HG03565 (cell line): ENCODE measurements at regions not wholly inside any gene's neighbourhood (a gene's known extent, or its start where the extent isn't known, plus 50 kb on each side); places are given as distances from the start of the nearest gene placed in this dataset.
"Not testable (repeated sequence)": the region's sequence is repeated elsewhere in the genome, so short reads cannot be mapped to it uniquely, and the experiment has no call there.

Experiments used
- ATAC-seq: cut with Tn5 transposase; IDR thresholded peaks from one replicate; pipeline ENCODE4 v1.9.1; 2021; ENCODE audit warnings: mild to moderate bottlenecking, moderate library complexity; ENCODE audit not compliant: unreplicated experiment

- no peak for ATAC-seq
These were observed 479.0 kb upstream of the ZNF608 start for GRCh38 chr5:125225424-125225823.

GRCh38 chr5:125226825-125227224, 480.4 kb upstream of the ZNF608 start:
- no peak for ATAC-seq

GRCh38 chr5:125227333-125228095, 481.1 kb upstream of the ZNF608 start:
- no peak for ATAC-seq

GRCh38 chr5:125228363-125229070, 482.1 kb upstream of the ZNF608 start:
- ATAC-seq = no peak

GRCh38 chr5:125229556-125229955, 483.1 kb upstream of the ZNF608 start:
- no peak for ATAC-seq

GRCh38 chr5:125232779-125233230, 486.4 kb upstream of the ZNF608 start:
- no peak for ATAC-seq

GRCh38 chr5:125233944-125234343, 487.5 kb upstream of the ZNF608 start:
- no peak for ATAC-seq

- no peak for ATAC-seq
These were observed 489.6 kb upstream of the ZNF608 start for GRCh38 chr5:125236007-125236406.

GRCh38 chr5:125236981-125237380, 490.5 kb upstream of the ZNF608 start:
- ATAC-seq = no peak

- no peak for ATAC-seq
These were observed 498.1 kb upstream of the ZNF608 start for GRCh38 chr5:125244531-125244930.

- no peak for ATAC-seq
These were observed 498.8 kb upstream of the ZNF608 start for GRCh38 chr5:125245216-125245615.

GRCh38 chr5:125249400-125249799, 503.0 kb upstream of the ZNF608 start:
- ATAC-seq = no peak

GRCh38 chr5:125251703-125252102, 505.3 kb upstream of the ZNF608 start:
- no peak for ATAC-seq

- not testable (repeated sequence) for ATAC-seq
These were observed 507.2 kb upstream of the ZNF608 start for GRCh38 chr5:125253634-125254033.

GRCh38 chr5:125254267-125254666, 507.8 kb upstream of the ZNF608 start:
- no peak for ATAC-seq

GRCh38 chr5:125256296-125256695, 509.9 kb upstream of the ZNF608 start:
- ATAC-seq = no peak

- no peak for ATAC-seq
These were observed 510.9 kb upstream of the ZNF608 start for GRCh38 chr5:125257057-125257972.

- no peak for ATAC-seq
These were observed 511.6 kb upstream of the ZNF608 start for GRCh38 chr5:125257997-125258396.

- no peak for ATAC-seq
These were observed 512.2 kb upstream of the ZNF608 start for GRCh38 chr5:125258615-125259014.

GRCh38 chr5:125261505-125262250, 515.2 kb upstream of the ZNF608 start:
- ATAC-seq = no peak

- no peak for ATAC-seq
These were observed 516.3 kb upstream of the ZNF608 start for GRCh38 chr5:125262782-125263181.
